NCI-H226 (cell line): ENCODE measurements at regions not wholly inside any gene's neighbourhood (a gene's known extent, or its start where the extent isn't known, plus 50 kb on each side); places are given as distances from the start of the nearest gene placed in this dataset.
"Not testable (repeated sequence)": the region's sequence is repeated elsewhere in the genome, so short reads cannot be mapped to it uniquely, and the experiment has no call there.

Source experiments
- DNase-seq: peaks from one replicate; pipeline ENCODE4 v3.0.0-alpha.2; 2015

DNA sequence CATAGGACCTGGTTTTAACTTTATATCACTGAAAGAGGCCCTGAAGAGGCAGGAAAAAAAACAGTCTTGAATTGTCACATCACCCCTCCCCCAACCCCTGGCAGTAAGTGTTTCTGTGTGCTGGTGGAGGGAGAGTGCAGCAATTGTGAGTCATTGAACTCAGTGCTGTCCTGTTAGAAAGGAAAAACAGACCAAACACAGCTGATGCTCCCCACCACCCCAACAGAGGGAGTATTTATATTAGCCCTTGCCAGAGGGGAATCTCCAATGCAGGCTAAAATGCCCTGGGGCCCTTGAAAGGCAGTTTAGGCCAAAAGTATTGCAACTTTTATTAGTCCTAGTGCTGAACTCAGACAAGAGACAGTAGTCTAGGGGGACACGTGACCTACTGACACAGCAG lies 197.8 kb upstream of the AGTR2 start:
- no peak for DNase-seq

DNA sequence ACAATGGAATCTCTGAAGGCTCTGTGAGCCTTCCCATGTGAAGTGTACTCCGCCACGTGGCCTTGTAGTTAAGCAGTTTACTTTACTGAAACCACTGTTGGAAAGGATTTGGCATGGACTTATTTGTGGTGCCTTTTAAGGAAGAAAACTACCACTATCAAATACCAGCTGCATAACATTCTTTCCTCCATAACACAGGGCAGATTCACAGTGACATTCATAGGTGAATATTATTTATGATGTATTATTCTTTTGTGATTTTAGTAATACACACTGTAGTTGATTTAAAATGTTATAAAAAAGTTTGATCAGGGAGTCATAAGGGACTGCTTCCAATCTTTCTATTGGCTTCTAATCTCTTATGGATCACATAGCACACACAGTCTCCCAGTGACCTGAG lies 192.5 kb upstream of the AGTR2 start:
- no peak for DNase-seq

DNA sequence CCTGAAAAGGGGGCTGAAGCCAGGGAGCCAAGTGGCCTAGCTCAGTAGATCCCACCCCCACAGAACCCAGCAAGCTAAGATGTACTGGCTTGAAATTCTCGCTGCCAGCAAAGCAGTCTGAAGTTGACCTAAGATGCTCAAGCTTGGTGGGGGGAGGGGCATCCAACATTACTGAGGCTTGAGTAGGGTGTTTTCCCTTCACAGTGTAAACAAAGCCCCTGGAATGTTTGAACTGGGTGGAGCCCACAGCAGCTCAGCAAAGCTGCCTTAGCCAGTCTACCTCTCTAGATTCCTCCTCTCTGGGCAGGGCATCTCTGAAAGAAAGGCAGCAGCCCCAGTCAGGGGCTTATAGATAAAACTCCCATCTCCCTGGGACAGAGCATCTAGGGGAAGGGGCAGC lies 187.4 kb upstream of the AGTR2 start:
- DNase-seq: not testable (repeated sequence)

DNA sequence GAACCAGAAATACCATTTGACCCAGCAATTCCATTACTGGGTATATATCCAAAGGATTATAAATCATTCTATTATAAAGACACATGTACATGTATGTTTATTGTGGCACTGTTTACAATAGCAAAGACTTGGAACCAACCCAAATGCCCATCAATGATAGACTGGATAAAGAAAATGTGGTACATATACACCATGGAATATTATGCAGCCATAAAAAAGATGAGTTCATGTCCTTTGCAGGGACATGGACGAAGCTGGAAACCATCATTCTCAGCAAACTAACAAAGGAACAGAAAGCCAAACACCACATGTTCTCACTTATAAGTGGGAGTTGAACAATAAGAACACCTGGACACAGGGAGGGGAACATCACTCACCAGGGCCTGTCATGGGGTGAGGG lies 183.1 kb upstream of the AGTR2 start:
- not testable (repeated sequence) for DNase-seq

GRCh38 chrX:115988825-115989224 lies 181.7 kb upstream of the AGTR2 start:
- no peak for DNase-seq

- no peak for DNase-seq
Measured at GRCh38 chrX:115989686-115990085, 180.9 kb upstream of the AGTR2 start.

DNA sequence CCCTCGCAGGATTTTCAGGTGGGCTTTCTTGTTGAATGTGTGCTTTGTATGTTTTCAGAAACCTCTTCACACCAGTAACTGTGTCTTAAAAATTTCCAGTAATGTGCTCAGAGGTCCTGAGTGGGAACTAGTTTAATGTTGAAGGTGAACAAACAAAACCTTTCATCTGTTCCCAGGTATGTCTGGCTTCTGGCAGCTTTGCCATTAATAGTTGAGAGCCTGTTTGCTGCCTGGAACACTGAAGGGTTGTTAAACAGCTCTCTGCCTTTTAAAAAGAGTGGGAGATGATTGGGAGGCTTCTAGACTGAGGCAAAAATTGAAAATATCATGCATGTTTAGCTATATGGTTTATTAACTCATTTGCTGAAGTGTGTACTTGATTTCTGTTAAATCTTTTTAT lies 161.2 kb upstream of the AGTR2 start:
- DNase-seq: no peak

DNA sequence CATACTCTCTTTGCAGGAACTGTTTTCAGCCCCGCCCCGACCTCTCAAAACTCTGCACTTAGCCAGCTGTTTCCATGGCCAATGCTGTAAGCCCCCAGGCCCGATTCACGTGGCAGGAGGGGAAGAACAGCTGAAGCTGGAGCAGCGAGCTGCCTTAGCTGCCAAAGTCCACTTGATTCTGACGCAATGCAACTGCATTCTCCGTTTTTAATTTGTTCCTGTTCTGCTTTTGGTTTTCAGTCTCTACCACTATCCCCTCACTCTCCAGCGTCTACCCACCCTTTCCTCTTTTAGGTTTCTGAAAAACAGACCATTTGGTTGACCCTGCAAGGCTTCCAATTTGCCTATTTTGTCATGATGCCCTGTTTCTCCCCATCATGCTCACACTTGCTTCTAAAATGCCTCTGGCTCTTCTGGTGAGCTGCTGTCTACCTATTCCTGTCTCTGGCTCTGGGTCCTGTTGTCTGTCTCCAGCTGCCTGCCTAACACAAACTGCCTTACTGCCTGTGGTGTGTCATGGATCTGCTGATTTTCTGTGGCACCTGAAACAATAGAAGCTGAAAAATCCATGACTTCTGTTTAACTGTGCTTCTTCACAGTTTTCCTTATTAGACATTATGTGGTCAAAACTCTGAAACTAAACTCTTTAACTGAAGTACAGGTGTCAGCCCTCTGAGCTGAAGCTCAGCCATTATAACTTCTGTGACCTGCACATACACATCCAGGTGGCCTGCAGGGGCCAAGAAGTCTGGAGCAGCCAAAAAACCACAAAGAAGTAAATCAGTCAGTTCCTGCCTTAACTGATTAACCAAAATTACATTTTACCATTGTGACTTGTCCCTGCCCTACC lies 160.5 kb upstream of the AGTR2 start:
- DNase-seq: no peak

- no peak for DNase-seq
Measured at GRCh38 chrX:116010939-116011338, 159.6 kb upstream of the AGTR2 start.

GRCh38 chrX:116031331-116031730 lies 139.2 kb upstream of the AGTR2 start:
- DNase-seq: no peak
